ENCODE measurements at regions not wholly inside any gene's neighbourhood (a gene's known extent, or its start where the extent isn't known, plus 50 kb on each side); places are given as distances from the start of the nearest gene placed in this dataset.

DNA sequence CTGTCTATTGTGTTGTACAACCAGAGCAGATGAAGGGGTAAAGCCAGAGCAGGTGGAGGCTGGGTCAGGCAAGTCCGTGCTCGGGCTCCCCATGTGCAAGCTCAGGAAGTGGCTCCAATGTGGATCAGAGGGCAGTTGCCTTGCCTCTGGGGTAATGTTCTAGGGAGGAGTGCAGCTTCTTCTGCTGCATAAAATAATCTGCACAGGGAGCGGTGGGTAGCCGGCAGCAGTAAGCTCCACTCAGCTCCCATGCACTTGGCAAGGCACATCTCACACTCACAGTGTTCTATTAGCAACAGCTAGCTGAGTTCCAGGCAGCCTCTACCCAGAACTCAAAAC is 565.3 kb upstream of the SLITRK1 start:
- TF ChIP-seq, protein P1, sequence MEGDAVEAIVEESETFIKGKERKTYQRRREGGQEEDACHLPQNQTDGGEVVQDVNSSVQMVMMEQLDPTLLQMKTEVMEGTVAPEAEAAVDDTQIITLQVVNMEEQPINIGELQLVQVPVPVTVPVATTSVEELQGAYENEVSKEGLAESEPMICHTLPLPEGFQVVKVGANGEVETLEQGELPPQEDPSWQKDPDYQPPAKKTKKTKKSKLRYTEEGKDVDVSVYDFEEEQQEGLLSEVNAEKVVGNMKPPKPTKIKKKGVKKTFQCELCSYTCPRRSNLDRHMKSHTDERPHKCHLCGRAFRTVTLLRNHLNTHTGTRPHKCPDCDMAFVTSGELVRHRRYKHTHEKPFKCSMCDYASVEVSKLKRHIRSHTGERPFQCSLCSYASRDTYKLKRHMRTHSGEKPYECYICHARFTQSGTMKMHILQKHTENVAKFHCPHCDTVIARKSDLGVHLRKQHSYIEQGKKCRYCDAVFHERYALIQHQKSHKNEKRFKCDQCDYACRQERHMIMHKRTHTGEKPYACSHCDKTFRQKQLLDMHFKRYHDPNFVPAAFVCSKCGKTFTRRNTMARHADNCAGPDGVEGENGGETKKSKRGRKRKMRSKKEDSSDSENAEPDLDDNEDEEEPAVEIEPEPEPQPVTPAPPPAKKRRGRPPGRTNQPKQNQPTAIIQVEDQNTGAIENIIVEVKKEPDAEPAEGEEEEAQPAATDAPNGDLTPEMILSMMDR (IDR thresholded peaks at IDR 0.05), result no peak
- no peak for TF ChIP-seq POLR2A (IDR thresholded peaks at IDR 0.05)
